Kidney epithelial cell (primary cell): ENCODE measurements at regions not wholly inside any gene's neighbourhood (a gene's known extent, or its start where the extent isn't known, plus 50 kb on each side); places are given as distances from the start of the nearest gene placed in this dataset.

Experiments
- DNase-seq: peaks from one replicate; pipeline ENCODE4 v3.0.0-alpha.2; 2010; ENCODE audit warnings: low read depth
- H3K27me3 ChIP-seq: 2 replicates; pipeline ENCODE4 v1.6.0; 2011; ENCODE audit warnings: low read length; ENCODE audit not compliant: control insufficient read depth, insufficient read depth
- H3K36me3 ChIP-seq: 2 replicates; pipeline ENCODE4 v1.5.1; 2011; ENCODE audit warnings: low read length; ENCODE audit not compliant: control insufficient read depth, insufficient read depth
- H3K4me3 ChIP-seq: 2 replicates; pipeline ENCODE4 v1.5.1; 2011; ENCODE audit warnings: low read depth, mild to moderate bottlenecking, control low read depth, low read length
- TF ChIP-seq, protein P1 (sequence below): IDR thresholded peaks from 2 replicates; pipeline ENCODE4 v1.5.1; 2011; ENCODE audit warnings: mild to moderate bottlenecking, moderate library complexity, low read length, control low read depth, inconsistent platforms; ENCODE audit not compliant: insufficient read depth, poor library complexity, severe bottlenecking

DNA sequence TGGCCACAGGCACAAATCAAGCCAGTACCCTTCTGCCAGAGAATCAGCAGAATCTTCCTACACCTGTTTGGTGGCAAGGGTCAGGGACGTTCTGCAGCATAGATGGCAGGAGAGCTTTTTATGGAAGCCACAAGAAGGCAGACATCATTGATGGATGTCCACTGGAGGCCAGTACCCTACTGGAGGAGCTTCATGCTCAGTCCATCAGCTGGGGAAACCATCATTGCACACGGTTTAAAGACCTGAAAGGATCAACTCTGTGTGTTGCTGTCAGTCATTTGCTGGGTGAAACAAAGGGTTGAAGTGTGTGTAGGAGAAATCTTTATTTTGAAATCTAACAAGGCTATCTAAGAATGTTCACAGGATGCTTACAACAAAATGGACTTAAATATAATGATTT, 158.9 kb upstream of the SASH1 start:
- Histone ChIP-seq H3K27me3 (no peaks in the 10 kb centered on the region), H3K36me3 (no peaks in the 10 kb centered on the region), H3K4me3 (no peak overlapping the region)
- TF ChIP-seq, protein P1, sequence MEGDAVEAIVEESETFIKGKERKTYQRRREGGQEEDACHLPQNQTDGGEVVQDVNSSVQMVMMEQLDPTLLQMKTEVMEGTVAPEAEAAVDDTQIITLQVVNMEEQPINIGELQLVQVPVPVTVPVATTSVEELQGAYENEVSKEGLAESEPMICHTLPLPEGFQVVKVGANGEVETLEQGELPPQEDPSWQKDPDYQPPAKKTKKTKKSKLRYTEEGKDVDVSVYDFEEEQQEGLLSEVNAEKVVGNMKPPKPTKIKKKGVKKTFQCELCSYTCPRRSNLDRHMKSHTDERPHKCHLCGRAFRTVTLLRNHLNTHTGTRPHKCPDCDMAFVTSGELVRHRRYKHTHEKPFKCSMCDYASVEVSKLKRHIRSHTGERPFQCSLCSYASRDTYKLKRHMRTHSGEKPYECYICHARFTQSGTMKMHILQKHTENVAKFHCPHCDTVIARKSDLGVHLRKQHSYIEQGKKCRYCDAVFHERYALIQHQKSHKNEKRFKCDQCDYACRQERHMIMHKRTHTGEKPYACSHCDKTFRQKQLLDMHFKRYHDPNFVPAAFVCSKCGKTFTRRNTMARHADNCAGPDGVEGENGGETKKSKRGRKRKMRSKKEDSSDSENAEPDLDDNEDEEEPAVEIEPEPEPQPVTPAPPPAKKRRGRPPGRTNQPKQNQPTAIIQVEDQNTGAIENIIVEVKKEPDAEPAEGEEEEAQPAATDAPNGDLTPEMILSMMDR = no peak
- DNase-seq = no peak

DNA sequence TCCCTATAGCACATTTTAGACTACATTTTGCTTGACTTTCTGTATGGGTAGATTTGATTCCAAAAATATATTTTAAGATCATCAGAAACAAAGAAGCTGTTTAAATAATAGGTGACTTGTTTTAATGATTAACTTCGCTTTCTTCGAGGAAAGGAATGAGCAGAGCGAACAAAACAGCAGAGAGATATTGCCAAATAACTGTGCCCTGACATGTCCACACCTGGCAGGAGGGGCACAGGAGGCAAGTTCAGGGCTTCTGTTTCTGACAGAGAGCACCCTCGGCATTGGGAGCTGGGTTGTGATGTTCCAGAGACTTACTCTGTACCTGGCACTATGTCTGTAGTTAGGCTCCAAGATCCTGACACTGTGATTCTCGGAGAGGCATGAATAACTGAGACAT, 155.7 kb upstream of the SASH1 start:
- TF ChIP-seq, protein P1 = no peak
- H3K4me3 ChIP-seq = no peak overlapping the region
- no peaks in the 10 kb centered on the region for H3K27me3 ChIP-seq
- H3K36me3 ChIP-seq = no peaks in the 10 kb centered on the region
- DNase-seq = no peak

DNA sequence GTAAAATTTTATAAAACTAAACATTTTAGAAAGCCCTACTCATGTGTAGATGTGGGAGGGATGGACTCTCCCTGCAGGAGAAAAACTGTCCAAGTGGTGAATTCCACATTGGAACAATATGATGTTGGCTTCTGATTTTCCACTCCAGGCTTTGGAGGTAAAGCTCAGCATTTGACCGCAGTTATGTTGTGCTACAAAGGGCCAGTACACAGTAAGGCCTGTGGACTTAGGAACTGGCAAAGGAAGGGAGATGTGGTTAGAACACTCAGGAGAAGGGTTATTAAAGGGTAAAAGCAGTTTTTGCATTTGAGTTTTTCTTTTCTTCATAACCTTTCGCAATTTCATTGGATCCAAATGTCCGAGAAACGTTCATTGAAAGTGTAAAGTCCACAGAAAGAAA, 150.3 kb upstream of the SASH1 start:
- no peak overlapping the region for H3K4me3 ChIP-seq
- TF ChIP-seq, protein P1 = no peak
- H3K36me3 ChIP-seq = no peaks in the 10 kb centered on the region
- H3K27me3 ChIP-seq = no peaks in the 10 kb centered on the region
- DNase-seq = peak; percentile 5

DNA sequence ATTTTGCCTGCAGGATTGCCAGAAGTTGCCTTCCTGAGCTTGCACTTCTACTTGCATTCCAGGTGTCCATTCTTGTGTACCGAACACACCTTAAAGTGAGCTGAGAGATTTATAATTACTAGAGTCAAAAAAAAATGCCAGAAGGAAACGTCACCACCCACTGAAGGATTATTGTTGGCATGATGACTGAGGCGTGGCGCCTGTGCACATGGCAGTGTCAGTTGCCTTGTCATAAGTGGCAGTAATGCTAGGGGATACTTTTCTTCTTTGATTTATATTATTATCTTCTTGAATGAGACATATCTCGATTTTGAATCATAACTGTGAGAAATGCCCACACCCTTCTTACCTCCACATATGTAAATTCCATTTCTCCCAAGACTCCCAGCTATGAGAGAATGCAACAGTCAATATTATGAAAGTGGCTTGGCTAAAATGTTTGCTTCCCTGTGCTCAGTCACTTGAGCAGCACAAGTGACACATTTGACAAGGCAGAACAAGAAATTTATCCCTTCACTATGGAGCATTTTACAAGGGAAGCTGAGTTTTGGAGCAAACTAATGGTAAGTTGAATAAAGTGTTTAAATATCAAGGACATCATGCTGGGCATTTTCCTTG, 149.5 kb upstream of the SASH1 start:
- TF ChIP-seq, protein P1 = no peak
- H3K27me3 ChIP-seq = no peaks in the 10 kb centered on the region
- DNase-seq = peak; percentile 63
- H3K36me3 ChIP-seq = no peaks in the 10 kb centered on the region
- H3K4me3 ChIP-seq = no peak overlapping the region

DNA sequence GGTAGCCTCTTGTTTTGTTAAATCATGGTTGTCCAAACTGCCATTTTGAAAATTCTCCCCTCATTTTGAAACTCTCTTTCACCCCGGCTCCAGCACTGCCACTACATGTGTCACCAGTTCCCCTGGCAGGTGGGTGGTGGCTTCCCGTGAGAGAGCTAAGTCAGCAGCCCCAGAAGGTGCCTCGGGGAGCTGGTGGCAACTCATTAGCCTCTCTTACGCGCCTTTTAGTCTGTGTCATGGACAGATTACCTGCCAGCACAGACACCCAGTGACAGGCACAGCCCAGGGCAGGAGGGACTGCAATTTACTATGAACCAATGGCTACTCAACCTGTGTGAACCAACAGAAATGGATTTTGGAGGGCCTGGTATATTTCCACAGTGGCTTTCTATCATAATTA, 147.1 kb upstream of the SASH1 start:
- Histone ChIP-seq H3K27me3 (no peaks in the 10 kb centered on the region), H3K4me3 (no peak overlapping the region), H3K36me3 (no peaks in the 10 kb centered on the region)
- DNase-seq = no peak
- TF ChIP-seq, protein P1 = no peak

DNA sequence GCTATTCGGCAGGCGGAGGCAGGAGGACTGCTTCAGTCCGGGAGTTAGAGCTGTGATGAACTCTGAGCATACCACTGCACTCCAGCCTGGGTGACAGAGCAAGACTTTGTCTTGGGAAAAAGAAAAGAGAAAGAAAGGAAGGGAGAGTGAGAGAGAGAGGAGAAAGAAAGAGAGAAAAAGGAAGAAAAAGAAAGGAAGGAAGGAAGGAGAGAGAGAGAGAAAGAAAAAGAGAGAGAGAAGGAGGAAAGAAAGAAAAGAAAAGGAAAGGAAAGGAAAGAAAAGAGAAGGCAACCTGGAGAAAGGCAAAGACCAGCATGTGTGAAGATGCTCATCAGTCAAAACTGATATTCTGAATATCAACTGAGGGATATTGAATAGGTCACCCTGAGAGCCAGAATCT, 143.1 kb upstream of the SASH1 start:
- H3K36me3 ChIP-seq = no peaks in the 10 kb centered on the region
- TF ChIP-seq, protein P1 = no peak
- no peak for DNase-seq
- H3K4me3 ChIP-seq = no peak overlapping the region
- H3K27me3 ChIP-seq = no peaks in the 10 kb centered on the region
